ENCODE measurements at regions not wholly inside any gene's neighbourhood (a gene's known extent, or its start where the extent isn't known, plus 50 kb on each side); places are given as distances from the start of the nearest gene placed in this dataset.

GRCh38 chr3:94512876-94513275 is 450.0 kb downstream of the NSUN3 start:
- TF ChIP-seq CTCF (IDR thresholded peaks at IDR 0.05; ENCODE audit: insufficient read depth, low read depth, low read length, missing control alignments), result no peak
- no peak for DNase-seq (ENCODE audit: low read depth)

DNA sequence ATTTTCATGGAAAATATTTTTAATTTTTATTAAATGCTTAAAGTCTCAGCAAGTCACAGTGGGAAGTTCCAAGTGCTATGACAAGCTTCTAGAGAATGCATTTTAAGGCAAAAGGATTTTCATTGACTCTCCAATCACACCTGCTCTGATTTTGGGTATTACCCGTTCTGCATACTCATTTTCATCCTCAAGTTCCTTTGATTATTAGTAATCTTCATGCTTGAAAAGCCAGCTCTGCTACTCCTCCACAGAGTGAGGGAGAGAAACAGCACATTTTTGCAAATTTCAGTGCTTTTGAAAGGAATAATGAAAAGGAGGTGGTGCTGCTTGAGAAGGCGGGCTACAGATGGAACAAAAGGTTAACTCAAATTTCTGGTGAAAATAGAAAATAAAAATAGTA is 450.7 kb downstream of the NSUN3 start:
- H3K4me3 ChIP-seq (ENCODE audit: low read length), result no peak overlapping the region
- TF ChIP-seq CTCF (IDR thresholded peaks at IDR 0.05; ENCODE audit: insufficient read depth, low read depth, low read length, missing control alignments), result no peak
- DNase-seq (ENCODE audit: low read depth), result no peak

More at GRCh38 chr3:94512876-94513275, 450.0 kb downstream of the NSUN3 start:
- H3K4me3 ChIP-seq (ENCODE audit: low read length), result no peak overlapping the region

DNA sequence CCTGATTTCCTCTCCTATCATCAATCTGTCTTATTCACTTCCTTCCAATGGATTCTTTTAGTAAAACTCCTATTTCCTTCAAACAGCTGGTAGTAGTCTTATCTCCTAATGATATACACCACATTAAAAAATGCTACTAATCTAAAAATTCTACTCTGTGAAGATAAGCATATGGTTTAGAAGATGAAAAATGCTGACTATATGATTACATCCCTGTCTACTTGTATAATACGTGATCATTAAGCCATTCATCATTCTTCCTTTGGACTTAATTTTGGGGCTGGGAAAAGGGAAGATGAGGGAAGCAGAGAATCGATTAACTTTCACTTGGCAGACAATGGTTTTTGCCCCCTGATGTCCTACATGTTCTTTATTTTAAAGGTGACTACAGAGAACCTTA is 453.1 kb downstream of the NSUN3 start:
- no peak for DNase-seq (ENCODE audit: low read depth)
- H3K4me3 ChIP-seq (ENCODE audit: low read length), result no peak overlapping the region
- no peak for TF ChIP-seq CTCF (IDR thresholded peaks at IDR 0.05; ENCODE audit: insufficient read depth, low read depth, low read length, missing control alignments)

DNA sequence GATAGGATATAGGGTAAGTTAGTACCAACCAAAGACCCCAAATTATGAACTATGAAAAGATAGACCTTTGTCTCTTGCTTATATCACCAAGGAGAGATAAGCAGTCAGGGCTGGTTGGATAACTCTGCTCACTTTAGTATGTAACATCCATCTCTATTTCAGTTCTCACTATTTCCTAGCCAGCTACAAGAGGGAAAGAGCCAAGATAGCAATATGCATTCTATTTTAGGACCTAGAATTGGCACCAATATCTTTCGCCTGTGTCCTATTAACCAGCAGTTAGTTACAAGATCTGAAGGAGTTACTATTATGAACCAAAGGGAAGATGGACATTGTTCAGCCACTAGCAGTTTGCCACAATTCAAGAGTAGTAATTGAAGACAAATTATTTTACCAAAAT is 457.5 kb downstream of the NSUN3 start:
- no peak for DNase-seq (ENCODE audit: low read depth)
- no peak overlapping the region for H3K4me3 ChIP-seq (ENCODE audit: low read length)
- TF ChIP-seq CTCF (IDR thresholded peaks at IDR 0.05; ENCODE audit: insufficient read depth, low read depth, low read length, missing control alignments), result no peak

GRCh38 chr3:94522488-94522887 is 459.6 kb downstream of the NSUN3 start:
- peak; percentile 48 for TF ChIP-seq CTCF (IDR thresholded peaks at IDR 0.05; ENCODE audit: insufficient read depth, low read depth, low read length, missing control alignments)
- H3K4me3 ChIP-seq (ENCODE audit: low read length), result no peak overlapping the region
- DNase-seq (ENCODE audit: low read depth), result peak; percentile 9

DNA sequence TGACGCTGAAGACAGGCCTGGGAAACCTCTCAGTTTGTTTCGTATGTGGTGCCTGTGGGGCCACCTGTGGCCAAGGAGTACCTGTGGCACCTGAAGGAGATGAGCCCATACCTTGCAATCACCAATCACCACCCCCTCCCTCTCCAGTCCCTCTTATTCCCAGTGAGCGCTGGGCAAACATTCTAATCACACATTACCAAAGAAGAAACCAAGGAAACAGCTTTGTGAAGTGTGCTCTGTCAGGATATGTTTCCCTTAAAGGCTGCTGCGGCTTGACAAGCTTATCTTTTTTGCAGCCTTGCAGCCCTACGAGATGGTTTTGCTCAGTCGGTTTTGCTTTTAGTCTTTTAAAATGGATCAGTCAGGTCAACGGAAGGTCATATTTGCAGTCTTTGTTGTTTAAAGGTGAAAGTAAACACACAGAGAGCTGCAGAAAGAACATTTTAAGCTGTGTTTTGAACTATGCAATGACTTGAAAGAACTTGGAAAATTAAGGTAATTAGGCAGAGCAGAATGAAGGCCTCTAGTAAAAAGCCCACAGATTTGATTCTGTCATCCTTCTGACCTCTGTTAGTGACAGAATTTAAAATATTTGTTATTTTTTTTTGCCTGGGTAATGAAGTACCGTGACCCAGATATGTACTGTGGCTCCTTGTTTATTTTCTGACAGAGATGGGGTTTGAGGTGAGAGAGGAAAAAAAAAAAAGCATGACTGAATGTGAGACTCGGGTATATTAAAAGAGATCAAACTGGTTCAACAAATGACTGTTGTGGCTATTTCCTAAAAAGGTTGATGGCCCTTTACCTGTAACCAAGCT is 461.4 kb downstream of the NSUN3 start:
- no peak overlapping the region for H3K4me3 ChIP-seq (ENCODE audit: low read length)
- no peak for DNase-seq (ENCODE audit: low read depth)
- no peak for TF ChIP-seq CTCF (IDR thresholded peaks at IDR 0.05; ENCODE audit: insufficient read depth, low read depth, low read length, missing control alignments)

- peak; percentile 75 for DNase-seq (ENCODE audit: low read depth)
- TF ChIP-seq CTCF (IDR thresholded peaks at IDR 0.05; ENCODE audit: insufficient read depth, low read depth, low read length, missing control alignments), result peak; percentile 90
- no peak overlapping the region for H3K4me3 ChIP-seq (ENCODE audit: low read length)
Measured at GRCh38 chr3:94525043-94525442, 462.2 kb downstream of the NSUN3 start.

Measured in epithelial cell of esophagus (primary cell).